ENCODE measurements at regions not wholly inside any gene's neighbourhood (a gene's known extent, or its start where the extent isn't known, plus 50 kb on each side); places are given as distances from the start of the nearest gene placed in this dataset.
A peak's percentile ranks its signal among the peaks of the same experiment; 100 is the strongest.

DNA sequence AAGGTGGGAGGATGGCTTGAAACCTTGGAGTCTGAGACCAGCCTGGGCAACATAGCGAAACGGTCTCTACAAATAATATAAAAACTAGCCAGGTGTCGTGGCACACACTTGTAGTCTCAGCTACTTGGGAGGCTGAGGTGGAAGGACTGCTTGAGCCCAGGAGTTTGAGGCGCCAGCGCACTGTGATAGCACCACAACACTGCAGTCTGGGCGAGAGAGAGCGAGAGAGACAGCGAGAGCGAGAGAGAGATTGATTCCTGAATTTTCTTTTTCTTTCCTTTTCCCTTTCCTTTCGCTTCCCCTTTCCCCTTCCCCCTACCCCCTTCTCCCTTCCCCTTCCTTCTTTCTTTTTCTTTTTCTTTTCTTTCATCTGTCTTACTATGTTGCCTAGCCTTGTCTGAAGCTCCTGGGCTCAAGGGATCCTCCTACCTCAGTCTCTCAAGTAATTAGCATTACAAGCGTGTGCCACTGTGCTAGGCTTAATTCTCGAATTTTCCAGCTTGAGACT, 162.4 kb upstream of the ZBED5 start:
- intact Hi-C loops (cut with DNase I; ENCODE audit: low total_unique reads), result no loop called here
- H3K36me3 ChIP-seq, result no peaks in the 10 kb centered on the region
- H3K9me3 ChIP-seq, result no peaks in the 10 kb centered on the region
- DNase-seq (ENCODE audit: low spot score in 2 of 2), result no peak
- no peak overlapping the region for H3K4me3 ChIP-seq
- TF ChIP-seq, protein P1, sequence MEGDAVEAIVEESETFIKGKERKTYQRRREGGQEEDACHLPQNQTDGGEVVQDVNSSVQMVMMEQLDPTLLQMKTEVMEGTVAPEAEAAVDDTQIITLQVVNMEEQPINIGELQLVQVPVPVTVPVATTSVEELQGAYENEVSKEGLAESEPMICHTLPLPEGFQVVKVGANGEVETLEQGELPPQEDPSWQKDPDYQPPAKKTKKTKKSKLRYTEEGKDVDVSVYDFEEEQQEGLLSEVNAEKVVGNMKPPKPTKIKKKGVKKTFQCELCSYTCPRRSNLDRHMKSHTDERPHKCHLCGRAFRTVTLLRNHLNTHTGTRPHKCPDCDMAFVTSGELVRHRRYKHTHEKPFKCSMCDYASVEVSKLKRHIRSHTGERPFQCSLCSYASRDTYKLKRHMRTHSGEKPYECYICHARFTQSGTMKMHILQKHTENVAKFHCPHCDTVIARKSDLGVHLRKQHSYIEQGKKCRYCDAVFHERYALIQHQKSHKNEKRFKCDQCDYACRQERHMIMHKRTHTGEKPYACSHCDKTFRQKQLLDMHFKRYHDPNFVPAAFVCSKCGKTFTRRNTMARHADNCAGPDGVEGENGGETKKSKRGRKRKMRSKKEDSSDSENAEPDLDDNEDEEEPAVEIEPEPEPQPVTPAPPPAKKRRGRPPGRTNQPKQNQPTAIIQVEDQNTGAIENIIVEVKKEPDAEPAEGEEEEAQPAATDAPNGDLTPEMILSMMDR (IDR thresholded peaks at IDR 0.05), result no peak
- TF ChIP-seq POLR2AphosphoS5 (IDR thresholded peaks at IDR 0.05) (no peak), POLR2A (IDR thresholded peaks at IDR 0.05) (no peak)
- no peak overlapping the region for H3K27ac ChIP-seq
- no peaks in the 10 kb centered on the region for H3K4me1 ChIP-seq
- H3K27me3 ChIP-seq, result no peaks in the 10 kb centered on the region

DNA sequence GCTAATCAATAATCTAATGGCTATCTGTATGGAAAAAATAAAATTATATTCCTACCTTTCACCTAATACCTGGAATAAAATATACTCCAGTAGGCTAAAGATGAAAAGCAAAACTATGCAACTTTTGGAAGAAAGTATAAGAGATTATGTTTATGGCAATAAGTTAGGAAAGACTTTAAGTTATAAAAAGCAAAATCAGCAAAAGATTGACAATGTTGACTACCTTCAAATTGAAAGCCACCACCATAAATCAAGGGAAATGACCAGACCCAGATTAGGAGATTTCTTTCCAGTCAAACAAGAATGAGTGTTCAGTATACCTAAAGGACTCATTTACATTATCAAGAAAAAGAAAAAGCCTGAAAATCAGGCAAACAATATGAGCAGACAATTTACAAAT, 159.1 kb upstream of the ZBED5 start:
- TF ChIP-seq, protein P1 (IDR thresholded peaks at IDR 0.05), result no peak
- intact Hi-C loops (cut with DNase I; ENCODE audit: low total_unique reads), result loop anchor here (5.0 to 10.0 kb wide), 2 partner anchors 82 to 1040 kb away; no protein-coding TSS in a partner anchor
- H3K36me3 ChIP-seq, result no peaks in the 10 kb centered on the region
- H3K27ac ChIP-seq, result no peak overlapping the region
- peaks cover 0 to 2% of the 10 kb centered on the region in 2 donors for H3K27me3 ChIP-seq
- no peak for DNase-seq (ENCODE audit: low spot score in 2 of 2)
- no peaks in the 10 kb centered on the region for H3K9me3 ChIP-seq
- H3K4me1 ChIP-seq, result no peaks in the 10 kb centered on the region
- no peak overlapping the region for H3K4me3 ChIP-seq

GRCh38 chr11:11016068-11016467, 158.2 kb upstream of the ZBED5 start:
- Histone ChIP-seq H3K27me3 (peaks cover 0 to 2% of the 10 kb centered on the region in 2 donors), H3K4me3 (no peak overlapping the region), H3K36me3 (no peaks in the 10 kb centered on the region), H3K27ac (no peak overlapping the region), H3K4me1 (no peaks in the 10 kb centered on the region), H3K9me3 (no peaks in the 10 kb centered on the region)
- intact Hi-C loops (cut with DNase I; ENCODE audit: low total_unique reads), result loop anchor here (5.0 to 10.0 kb wide), 2 partner anchors 81 to 1041 kb away; no protein-coding TSS in a partner anchor
- no peak for DNase-seq (ENCODE audit: low spot score in 2 of 2)
- TF ChIP-seq POLR2AphosphoS5 (IDR thresholded peaks at IDR 0.05) (no peak), POLR2A (IDR thresholded peaks at IDR 0.05) (no peak)
- TF ChIP-seq, protein P1 (IDR thresholded peaks at IDR 0.05), result no peak

- TF ChIP-seq POLR2A (IDR thresholded peaks at IDR 0.05), result no peak
- TF ChIP-seq, protein P1 (IDR thresholded peaks at IDR 0.05), result no peak
- no peak for TF ChIP-seq POLR2AphosphoS5 (IDR thresholded peaks at IDR 0.05)
- DNase-seq (ENCODE audit: low spot score in 2 of 2), result no peak
- H3K27ac ChIP-seq, result no peak overlapping the region
- H3K4me3 ChIP-seq, result no peak overlapping the region
- H3K9me3 ChIP-seq, result no peaks in the 10 kb centered on the region
- peaks cover 0 to 6% of the 10 kb centered on the region in 2 donors for H3K27me3 ChIP-seq
- intact Hi-C loops (cut with DNase I; ENCODE audit: low total_unique reads), result loop anchor here (10.0 kb wide), 1 partner anchor 77 kb away; no protein-coding TSS in a partner anchor
- no peaks in the 10 kb centered on the region for H3K36me3 ChIP-seq
- no peaks in the 10 kb centered on the region for H3K4me1 ChIP-seq
These were observed 153.8 kb upstream of the ZBED5 start for GRCh38 chr11:11011617-11012016.

GRCh38 chr11:11010624-11011127, 152.8 kb upstream of the ZBED5 start:
- intact Hi-C loops (cut with DNase I; ENCODE audit: low total_unique reads), result loop anchor here (10.0 kb wide), 1 partner anchor 76 kb away; no protein-coding TSS in a partner anchor
- no peak overlapping the region for H3K27ac ChIP-seq
- TF ChIP-seq, protein P1 (IDR thresholded peaks at IDR 0.05), result peak in 1 of 3 donors; percentile 17
- TF ChIP-seq POLR2AphosphoS5 (IDR thresholded peaks at IDR 0.05), result no peak
- no peak for TF ChIP-seq POLR2A (IDR thresholded peaks at IDR 0.05)
- DNase-seq (ENCODE audit: low spot score in 2 of 2), result no peak
- no peaks in the 10 kb centered on the region for H3K9me3 ChIP-seq
- no peaks in the 10 kb centered on the region for H3K36me3 ChIP-seq
- H3K27me3 ChIP-seq, result peaks cover 0 to 6% of the 10 kb centered on the region in 2 donors
- H3K4me1 ChIP-seq, result no peaks in the 10 kb centered on the region
- no peak overlapping the region for H3K4me3 ChIP-seq
